ENCODE measurements at regions not wholly inside any gene's neighbourhood (a gene's known extent, or its start where the extent isn't known, plus 50 kb on each side); places are given as distances from the start of the nearest gene placed in this dataset.

GRCh38 chr4:100285121-100285520 lies 94.9 kb upstream of the DDIT4L start:
- Histone ChIP-seq H3F3A (replicated peaks; ENCODE audit: insufficient read depth) (peaks cover 12% of the 10 kb centered on the region), H3K4me2 (no peak overlapping the region), H3K9me2 (no peaks in the 10 kb centered on the region), H3K27me3 (ENCODE audit: insufficient read depth) (no peaks in the 10 kb centered on the region), H3K27ac (ENCODE audit: low read depth in 2 of 2, low read length in 1 of 2) (no peak overlapping the region), H3K4me1 (ENCODE audit: control insufficient read depth in 1 of 2, insufficient read depth in 2 of 2, low read depth in 1 of 2, low read length in 1 of 2) (peaks cover 2 to 16% of the 10 kb centered on the region in 2 experiments; a peak in 3 of 4 replicates), H3K36me3 (replicated peaks in 1 of 2; ENCODE audit: control insufficient read depth in 1 of 2, insufficient read depth in 2 of 2, low read length in 1 of 2) (no peaks in the 10 kb centered on the region), H3K9me3 (no peaks in the 10 kb centered on the region), H2AFZ (ENCODE audit: low read depth) (no peak overlapping the region), H3K79me2 (ENCODE audit: insufficient read depth) (no peaks in the 10 kb centered on the region), H3K9ac (no peak overlapping the region), H4K20me1 (ENCODE audit: insufficient read depth) (no peaks in the 10 kb centered on the region), H3K4me3 (ENCODE audit: low read depth in 2 of 2, low read length in 1 of 2) (no peak overlapping the region)
- WGBS (ENCODE audit: low lambda C conversion rate), result 87% methylated on average over 2 of the region's 2 CpGs
- no peak for DNase-seq
- POLR2A ChIA-PET, result no interaction called here
- TF ChIP-seq YY1 (IDR thresholded peaks at IDR 0.05; ENCODE audit: low read depth), result no peak
- no peak for TF ChIP-seq MEF2A (IDR thresholded peaks at IDR 0.05; ENCODE audit: borderline replicate concordance, low read depth)
- no peak for TF ChIP-seq SIN3A (IDR thresholded peaks at IDR 0.05; ENCODE audit: borderline replicate concordance, low read depth, low read length)
- TF ChIP-seq FOXJ3 (CRISPR knock-in tag; IDR thresholded peaks at IDR 0.05), result no peak
- TF ChIP-seq REST (IDR thresholded peaks at IDR 0.05; ENCODE audit: low read depth, low read length), result no peak
- TF ChIP-seq TEAD4 (IDR thresholded peaks at IDR 0.05; ENCODE audit: borderline replicate concordance, insufficient read depth), result no peak
- TF ChIP-seq MAX (IDR thresholded peaks at IDR 0.05; ENCODE audit: low read depth), result no peak
- no peak for TF ChIP-seq SMC3 (IDR thresholded peaks at IDR 0.05; ENCODE audit: low read depth, low read length)
- TF ChIP-seq RFX5 (IDR thresholded peaks at IDR 0.05; ENCODE audit: low read length), result no peak
- no peak for TF ChIP-seq RCOR1 (IDR thresholded peaks at IDR 0.05; ENCODE audit: low read length)
- TF ChIP-seq GATA2 (CRISPR knock-in tag; IDR thresholded peaks at IDR 0.05), result no peak
- TF ChIP-seq, protein P1, sequence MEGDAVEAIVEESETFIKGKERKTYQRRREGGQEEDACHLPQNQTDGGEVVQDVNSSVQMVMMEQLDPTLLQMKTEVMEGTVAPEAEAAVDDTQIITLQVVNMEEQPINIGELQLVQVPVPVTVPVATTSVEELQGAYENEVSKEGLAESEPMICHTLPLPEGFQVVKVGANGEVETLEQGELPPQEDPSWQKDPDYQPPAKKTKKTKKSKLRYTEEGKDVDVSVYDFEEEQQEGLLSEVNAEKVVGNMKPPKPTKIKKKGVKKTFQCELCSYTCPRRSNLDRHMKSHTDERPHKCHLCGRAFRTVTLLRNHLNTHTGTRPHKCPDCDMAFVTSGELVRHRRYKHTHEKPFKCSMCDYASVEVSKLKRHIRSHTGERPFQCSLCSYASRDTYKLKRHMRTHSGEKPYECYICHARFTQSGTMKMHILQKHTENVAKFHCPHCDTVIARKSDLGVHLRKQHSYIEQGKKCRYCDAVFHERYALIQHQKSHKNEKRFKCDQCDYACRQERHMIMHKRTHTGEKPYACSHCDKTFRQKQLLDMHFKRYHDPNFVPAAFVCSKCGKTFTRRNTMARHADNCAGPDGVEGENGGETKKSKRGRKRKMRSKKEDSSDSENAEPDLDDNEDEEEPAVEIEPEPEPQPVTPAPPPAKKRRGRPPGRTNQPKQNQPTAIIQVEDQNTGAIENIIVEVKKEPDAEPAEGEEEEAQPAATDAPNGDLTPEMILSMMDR (IDR thresholded peaks at IDR 0.05), result no peak
- CTCF ChIA-PET, result no interaction called here
